ENCODE measurements at regions not wholly inside any gene's neighbourhood (a gene's known extent, or its start where the extent isn't known, plus 50 kb on each side); places are given as distances from the start of the nearest gene placed in this dataset.

DNA sequence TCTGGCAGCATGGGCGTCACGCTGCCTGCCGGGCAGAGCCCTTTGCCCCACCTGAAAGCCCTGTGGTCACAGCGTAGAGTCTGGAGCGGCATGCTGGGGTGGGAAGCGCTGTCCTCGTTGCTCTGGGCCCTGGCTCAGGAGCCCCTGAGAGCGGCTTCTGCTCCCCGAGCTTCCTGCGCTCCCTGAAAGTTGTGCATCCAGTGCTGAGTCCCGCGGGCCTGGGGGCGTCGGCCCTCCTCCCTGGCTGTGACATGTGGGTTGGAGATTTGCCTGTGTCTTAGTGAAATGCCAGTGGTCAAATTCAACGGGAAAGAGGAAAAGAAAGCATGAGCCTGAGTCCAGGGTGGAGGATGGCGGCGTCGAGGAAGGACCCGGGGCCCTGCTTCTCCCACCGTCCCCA, 1208.0 kb downstream of the BRD1 start:
- CTCF ChIA-PET = no interaction called here
- TF ChIP-seq ZNF701 (tag by site-specific recombination; IDR thresholded peaks at IDR 0.05) = no peak
- no peak for TF ChIP-seq ZFP37 (tag by site-specific recombination; IDR thresholded peaks at IDR 0.05)
- no peak for TF ChIP-seq ZNF366 (tag by site-specific recombination; conservative IDR thresholded peaks at IDR 0.05)
- no peak for TF ChIP-seq ZNF280C (tag by site-specific recombination; IDR thresholded peaks at IDR 0.05)
- TF ChIP-seq ZBTB1 (tag by site-specific recombination; IDR thresholded peaks at IDR 0.05) = no peak
- TF ChIP-seq ZNF266 (tag by site-specific recombination; IDR thresholded peaks at IDR 0.05; ENCODE audit: low read depth) = no peak
- TF ChIP-seq ZNF138 (tag by site-specific recombination; IDR thresholded peaks at IDR 0.05; ENCODE audit: borderline replicate concordance) = no peak
- TF ChIP-seq ZNF629 (tag by site-specific recombination; IDR thresholded peaks at IDR 0.05) = no peak
- TF ChIP-seq ZNF133 (tag by site-specific recombination; IDR thresholded peaks at IDR 0.05) = no peak
- no peak for TF ChIP-seq ZNF747 (tag by site-specific recombination; IDR thresholded peaks at IDR 0.05)
- no peak for TF ChIP-seq TRIM28 (IDR thresholded peaks at IDR 0.05; ENCODE audit: borderline replicate concordance, low read length)
- no peak for TF ChIP-seq ZFP3 (tag by site-specific recombination; IDR thresholded peaks at IDR 0.05; ENCODE audit: low read depth)
- TF ChIP-seq ZNF16 (tag by site-specific recombination; IDR thresholded peaks at IDR 0.05; ENCODE audit: low read depth) = no peak
- no peak for TF ChIP-seq ZNF202 (tag by site-specific recombination; IDR thresholded peaks at IDR 0.05; ENCODE audit: borderline replicate concordance)
- TF ChIP-seq ZNF350 (tag by site-specific recombination; IDR thresholded peaks at IDR 0.05) = no peak
- no peak for TF ChIP-seq ZBTB11 (tag by site-specific recombination; conservative IDR thresholded peaks at IDR 0.05; ENCODE audit: low read depth)
- no peak for TF ChIP-seq WT1 (tag by site-specific recombination; IDR thresholded peaks at IDR 0.05)
- no peak for TF ChIP-seq ZXDB (tag by site-specific recombination; IDR thresholded peaks at IDR 0.05)
- TF ChIP-seq KLF16 (tag by site-specific recombination; IDR thresholded peaks at IDR 0.05) = no peak
- TF ChIP-seq ZNF513 (tag by site-specific recombination; IDR thresholded peaks at IDR 0.05) = no peak

DNA sequence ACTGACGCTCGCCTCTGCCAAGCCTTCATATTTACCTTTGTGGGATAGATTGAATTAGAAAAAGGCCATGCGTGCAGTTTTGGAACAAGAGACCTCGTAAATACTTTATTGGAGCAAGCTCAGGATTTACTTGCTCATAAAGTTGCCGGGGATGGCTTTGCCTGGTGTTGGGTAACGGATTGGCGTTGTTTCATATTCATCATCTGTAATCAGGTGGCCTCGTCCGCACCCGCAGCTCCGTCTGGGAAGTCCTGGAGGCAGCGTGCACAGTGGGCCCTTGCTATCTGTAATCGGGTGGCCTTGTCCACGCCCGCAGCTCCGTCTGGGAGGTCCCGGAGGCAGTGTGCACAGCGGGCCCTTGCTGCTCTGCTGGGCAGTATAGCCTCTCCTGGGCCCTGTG, 1209.3 kb downstream of the BRD1 start:
- H3K4me1 ChIP-seq (ENCODE audit: control insufficient read depth, insufficient read depth, low read length) = peaks cover 10% of the 10 kb centered on the region; the same call in 1 of the 2 replicates
- no peaks in the 10 kb centered on the region for H3K36me3 ChIP-seq (ENCODE audit: control insufficient read depth in 2 of 2, insufficient read depth in 1 of 2, low read length in 2 of 2)
- ChIA-PET POLR2A (no interaction called here), CTCF (interaction anchor here (0.6 kb wide), 1 partner anchor 1164 kb away, joined by 3 read pairs; no protein-coding TSS in a partner anchor)
- H3K4me3 ChIP-seq (ENCODE audit: low read depth, low read length) = no peak overlapping the region
- peak overlapping the region; percentile 49 for H3K27ac ChIP-seq (ENCODE audit: extremely low read depth, low read depth, low read length)
- H3K9me3 ChIP-seq (ENCODE audit: control insufficient read depth, insufficient read depth, low read depth, low read length) = no peaks in the 10 kb centered on the region
- TF ChIP-seq ZNF433 (tag by site-specific recombination; IDR thresholded peaks at IDR 0.05; ENCODE audit: low read depth) = no peak
- TF ChIP-seq ZNF138 (tag by site-specific recombination; IDR thresholded peaks at IDR 0.05; ENCODE audit: borderline replicate concordance) = no peak
- no peak; the same call in 1 of the 2 replicates for TF ChIP-seq OSR2 (tag by site-specific recombination; IDR thresholded peaks at IDR 0.05)
- 0 out of 2 replicates have a peak, but pooled peaks have one; percentile 35 for TF ChIP-seq ZNF121 (tag by site-specific recombination; IDR thresholded peaks at IDR 0.05)
- no peak for TF ChIP-seq ZNF629 (tag by site-specific recombination; IDR thresholded peaks at IDR 0.05)
- TF ChIP-seq ZIC2 (tag by site-specific recombination; IDR thresholded peaks at IDR 0.05) = peak; percentile 89
- no peak for TF ChIP-seq ZNF776 (tag by site-specific recombination; IDR thresholded peaks at IDR 0.05; ENCODE audit: borderline replicate concordance)
- no peak for TF ChIP-seq ZNF658 (tag by site-specific recombination; IDR thresholded peaks at IDR 0.05)
- no peak for TF ChIP-seq ZNF521 (tag by site-specific recombination; IDR thresholded peaks at IDR 0.05)
- TF ChIP-seq KLF17 (tag by site-specific recombination; IDR thresholded peaks at IDR 0.05) = 0 out of 2 replicates have a peak, but pooled peaks have one; percentile 16
- no peak for TF ChIP-seq ZNF366 (tag by site-specific recombination; conservative IDR thresholded peaks at IDR 0.05)
- TF ChIP-seq ZNF155 (tag by site-specific recombination; IDR thresholded peaks at IDR 0.05) = no peak
- TF ChIP-seq SP2 (tag by site-specific recombination; IDR thresholded peaks at IDR 0.05) = no peak

More for the DNA sequence above, 1208.0 kb downstream of the BRD1 start:
- peaks cover 10% of the 10 kb centered on the region; the same call in 1 of the 2 replicates for H3K4me1 ChIP-seq (ENCODE audit: control insufficient read depth, insufficient read depth, low read length)
- POLR2A ChIA-PET = no interaction called here
- H3K4me3 ChIP-seq (ENCODE audit: low read depth, low read length) = no peak overlapping the region
- no peak overlapping the region for H3K27ac ChIP-seq (ENCODE audit: extremely low read depth, low read depth, low read length)
- H3K36me3 ChIP-seq (ENCODE audit: control insufficient read depth in 2 of 2, insufficient read depth in 1 of 2, low read length in 2 of 2) = no peaks in the 10 kb centered on the region
- H3K9me3 ChIP-seq (ENCODE audit: control insufficient read depth, insufficient read depth, low read depth, low read length) = no peaks in the 10 kb centered on the region
